Endometrial microvascular endothelial cells (primary cell): ENCODE measurements at regions not wholly inside any gene's neighbourhood (a gene's known extent, or its start where the extent isn't known, plus 50 kb on each side); places are given as distances from the start of the nearest gene placed in this dataset.
"Not testable (repeated sequence)": the region's sequence is repeated elsewhere in the genome, so short reads cannot be mapped to it uniquely, and the experiment has no call there.

Experiments used
- in situ Hi-C: cut with HindIII; loops from 2 replicates; pipeline ENCODE4 v1.10.0; 2017; ENCODE audit warnings: low sequenced_read_pairs, low pct_unique_long_range_greater_than_20kb; ENCODE audit errors: inconsistent ontology term

DNA sequence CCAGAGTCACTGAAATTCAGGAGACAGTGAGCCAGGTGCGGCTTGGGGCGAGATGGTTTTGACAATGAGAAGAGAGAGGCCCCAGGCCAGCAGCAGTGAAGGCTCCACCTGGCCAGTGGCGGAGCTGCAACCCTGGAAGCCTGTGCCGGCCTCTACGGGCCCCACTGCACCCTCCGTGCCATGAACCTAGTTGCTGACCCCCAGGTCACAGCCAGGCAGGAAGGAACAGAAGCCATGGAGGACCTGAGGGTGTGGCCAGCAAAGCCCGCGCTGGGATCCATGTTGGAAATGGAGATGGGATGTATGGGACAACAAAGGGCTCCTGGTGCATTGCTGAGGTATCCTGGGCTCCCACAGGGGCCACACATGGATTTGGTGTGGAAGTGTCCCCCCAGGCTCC is 1528.5 kb downstream of the BRD1 start:
- in situ Hi-C loops = no loop called here

- in situ Hi-C loops = no loop called here
Measured at GRCh38 chr22:48297296-48297695, 1530.4 kb downstream of the BRD1 start.

GRCh38 chr22:48289954-48290353 is 1527.5 kb downstream of the TBC1D22A start:
- in situ Hi-C loops = not testable (repeated sequence)

GRCh38 chr22:48288376-48288940 is 1526.0 kb downstream of the TBC1D22A start:
- in situ Hi-C loops = no loop called here

DNA sequence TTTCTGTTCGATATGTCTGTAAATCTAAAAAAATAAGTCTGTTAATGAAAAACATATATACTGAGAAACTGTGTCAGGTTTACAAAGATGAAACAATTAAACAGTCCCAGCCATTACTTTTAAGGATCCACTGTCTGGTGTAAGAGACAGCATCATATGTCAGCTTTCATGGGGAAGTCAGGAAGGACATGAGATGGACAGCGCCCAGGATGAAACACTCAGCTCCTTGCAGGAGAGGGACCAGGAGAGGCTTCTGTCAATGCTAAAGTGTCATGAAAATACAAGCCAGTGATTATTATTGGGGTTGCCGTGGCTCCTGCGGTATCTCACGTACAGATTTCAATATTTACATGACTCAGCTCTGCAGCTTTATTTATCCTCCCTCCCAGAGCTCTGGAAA is 1524.6 kb downstream of the TBC1D22A start:
- in situ Hi-C loops = no loop called here

GRCh38 chr22:48284671-48285070 is 1522.2 kb downstream of the TBC1D22A start:
- in situ Hi-C loops = no loop called here

DNA sequence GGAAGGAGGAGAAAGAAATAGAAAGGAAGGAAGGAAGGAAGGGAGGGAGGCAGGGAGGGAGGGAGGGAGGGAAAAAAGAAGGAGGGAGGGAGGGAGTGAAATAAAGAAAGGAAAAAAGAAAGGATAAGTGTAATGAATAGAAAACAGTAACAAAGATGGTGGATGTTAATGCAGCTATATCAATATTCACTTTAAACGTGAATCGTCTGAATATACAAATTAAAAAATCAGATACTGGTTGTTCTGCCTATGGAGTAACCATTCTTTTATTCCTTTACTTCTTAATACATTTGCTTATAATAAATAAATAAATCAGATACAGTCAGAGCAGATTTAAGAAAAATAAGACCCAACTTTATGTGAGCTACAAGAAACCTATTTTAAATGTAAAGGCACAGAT is 1520.4 kb downstream of the TBC1D22A start:
- in situ Hi-C loops = no loop called here

DNA sequence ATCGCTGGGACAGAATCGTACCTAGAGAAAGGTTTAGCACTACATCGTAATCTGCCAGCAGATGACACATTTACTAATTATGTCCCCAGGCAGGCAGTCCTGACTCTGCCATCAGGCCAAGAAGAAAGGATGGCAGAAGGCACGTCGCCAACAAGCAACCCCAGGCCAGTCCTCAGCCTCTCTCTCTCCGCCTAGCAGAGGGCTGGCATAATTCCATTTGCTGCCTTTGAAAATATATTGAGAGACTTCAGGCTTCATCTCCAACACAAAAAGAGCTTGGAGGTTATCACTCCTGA is 1517.0 kb downstream of the TBC1D22A start:
- in situ Hi-C loops = no loop called here

- in situ Hi-C loops = no loop called here
Measured at GRCh38 chr22:48278620-48279460, 1516.4 kb downstream of the TBC1D22A start.

DNA sequence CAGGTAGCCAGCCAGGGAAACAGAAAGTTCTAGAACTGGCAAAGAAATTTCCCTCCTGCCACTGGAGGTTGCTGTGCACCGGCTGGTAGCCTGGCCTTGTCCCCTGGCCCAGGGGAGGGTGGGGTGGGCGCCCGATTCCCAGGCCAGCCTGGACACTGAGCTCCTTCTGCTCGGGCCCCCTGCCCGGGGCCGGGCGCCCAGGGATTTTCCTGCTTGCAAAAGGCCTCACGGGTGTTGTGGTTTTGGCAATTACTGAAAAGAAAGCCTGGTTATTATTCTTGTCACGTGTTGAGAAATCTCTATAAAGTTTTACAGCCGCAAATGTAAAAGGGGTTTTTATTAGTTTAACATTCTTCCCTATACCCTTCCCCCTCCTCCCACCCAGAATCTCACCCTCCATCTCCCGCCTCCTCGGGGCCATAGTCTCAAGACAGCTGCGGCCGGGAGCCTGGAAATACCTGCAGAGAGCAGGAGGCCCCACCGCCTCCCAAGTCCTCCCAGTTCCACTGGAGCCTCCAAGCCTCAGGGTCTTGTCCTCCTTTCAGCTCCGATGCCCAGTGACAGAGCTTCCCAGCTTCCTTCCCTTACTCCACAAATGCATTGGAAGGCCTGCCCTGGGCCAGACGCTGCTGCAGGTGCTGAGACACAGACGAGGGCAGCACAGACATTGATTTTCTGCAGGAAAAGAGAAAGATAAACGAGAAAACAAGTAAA is 1515.6 kb downstream of the TBC1D22A start:
- in situ Hi-C loops = no loop called here

- in situ Hi-C loops = no loop called here
Measured at GRCh38 chr22:48276994-48277867, 1514.8 kb downstream of the TBC1D22A start.

DNA sequence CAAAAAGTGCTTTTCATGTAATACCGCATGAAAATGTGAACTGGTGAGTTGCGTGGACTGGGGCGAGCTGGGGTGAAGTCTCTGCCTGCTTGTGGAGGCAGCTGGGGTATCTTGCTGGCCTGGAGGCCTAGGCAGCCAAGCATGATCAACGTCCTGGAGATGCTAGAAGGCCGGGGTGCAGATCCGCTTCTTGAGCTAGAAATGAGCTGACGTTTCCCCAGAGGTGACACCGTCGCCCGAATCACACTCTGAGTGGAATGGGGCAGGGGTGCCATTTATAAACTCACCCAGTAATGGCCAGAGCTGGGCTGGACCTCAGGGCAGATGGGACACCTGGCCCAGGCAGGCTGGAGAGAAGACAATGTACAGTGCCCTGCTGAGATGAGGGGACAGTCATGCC is 1513.0 kb downstream of the TBC1D22A start:
- in situ Hi-C loops = no loop called here

DNA sequence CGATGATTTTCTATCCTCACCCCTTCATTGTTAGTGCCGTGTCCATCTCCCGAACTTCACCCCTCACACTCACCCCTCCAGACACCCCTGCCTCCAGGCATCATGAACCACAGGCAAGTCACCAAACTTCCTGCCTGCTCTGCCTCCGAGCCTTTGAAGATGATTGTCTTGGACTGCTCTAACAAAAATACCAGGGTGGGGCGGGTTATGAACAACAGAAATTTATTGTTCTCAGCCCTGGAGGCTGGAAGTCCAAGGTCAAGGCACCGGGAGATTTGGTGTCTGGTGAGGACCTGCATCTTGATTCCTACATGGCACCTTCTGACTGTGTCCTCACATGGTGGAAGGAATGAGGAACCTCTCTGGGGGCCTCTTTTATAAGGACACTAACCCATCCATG is 1508.3 kb downstream of the TBC1D22A start:
- in situ Hi-C loops = no loop called here

DNA sequence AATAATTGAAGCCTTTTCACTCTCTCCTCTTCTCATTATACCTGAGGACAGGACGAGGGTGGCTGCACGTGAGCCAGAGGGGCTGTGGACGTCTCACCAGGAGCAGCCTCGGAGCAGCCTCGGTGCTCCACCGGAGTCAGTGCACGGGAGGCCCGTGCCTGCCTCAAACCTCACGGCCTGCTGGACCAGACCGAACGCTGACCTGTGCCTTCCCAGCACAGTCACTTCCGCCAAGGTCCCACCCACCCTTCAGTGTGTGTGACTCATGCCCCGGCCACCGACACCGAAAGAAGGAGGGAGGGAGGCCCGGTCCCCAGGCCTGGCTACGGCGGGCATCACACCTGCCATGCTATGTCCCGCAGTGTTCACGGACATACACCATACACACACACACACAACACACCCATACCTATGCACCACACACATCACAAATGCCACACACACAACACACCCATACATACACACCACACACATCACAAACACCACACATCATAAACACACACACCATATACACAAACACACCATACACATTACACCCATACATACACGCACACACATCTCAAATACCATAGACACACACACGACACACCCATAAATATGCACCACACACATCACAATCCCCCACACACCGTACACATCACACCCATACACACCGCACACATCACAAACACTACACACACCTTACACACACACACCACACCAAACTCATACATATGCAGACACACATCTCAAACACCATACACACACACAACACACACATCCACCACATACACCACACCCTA is 1506.5 kb downstream of the TBC1D22A start:
- in situ Hi-C loops = no loop called here

DNA sequence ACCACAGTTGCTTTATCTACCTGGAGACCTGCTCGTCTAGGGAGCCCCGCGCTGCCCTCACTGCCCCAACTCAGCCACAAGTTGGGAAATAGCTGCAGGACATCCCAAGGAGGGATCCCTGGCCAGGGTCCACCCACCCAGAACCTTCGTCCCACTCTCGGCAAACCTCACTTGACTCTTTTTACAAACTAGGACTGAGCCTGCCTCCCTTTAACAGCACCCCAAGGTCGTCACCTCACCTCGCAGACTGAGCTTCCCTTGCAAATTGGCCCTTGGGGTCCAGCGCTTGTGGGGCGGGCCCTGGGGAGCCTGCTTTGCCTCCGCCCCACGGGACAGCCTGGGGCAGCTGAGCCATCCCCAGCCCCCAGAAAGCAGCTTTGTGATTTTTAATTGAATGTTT is 1505.8 kb downstream of the TBC1D22A start:
- in situ Hi-C loops = no loop called here

GRCh38 chr22:48267681-48268080 is 1505.2 kb downstream of the TBC1D22A start:
- in situ Hi-C loops = no loop called here

DNA sequence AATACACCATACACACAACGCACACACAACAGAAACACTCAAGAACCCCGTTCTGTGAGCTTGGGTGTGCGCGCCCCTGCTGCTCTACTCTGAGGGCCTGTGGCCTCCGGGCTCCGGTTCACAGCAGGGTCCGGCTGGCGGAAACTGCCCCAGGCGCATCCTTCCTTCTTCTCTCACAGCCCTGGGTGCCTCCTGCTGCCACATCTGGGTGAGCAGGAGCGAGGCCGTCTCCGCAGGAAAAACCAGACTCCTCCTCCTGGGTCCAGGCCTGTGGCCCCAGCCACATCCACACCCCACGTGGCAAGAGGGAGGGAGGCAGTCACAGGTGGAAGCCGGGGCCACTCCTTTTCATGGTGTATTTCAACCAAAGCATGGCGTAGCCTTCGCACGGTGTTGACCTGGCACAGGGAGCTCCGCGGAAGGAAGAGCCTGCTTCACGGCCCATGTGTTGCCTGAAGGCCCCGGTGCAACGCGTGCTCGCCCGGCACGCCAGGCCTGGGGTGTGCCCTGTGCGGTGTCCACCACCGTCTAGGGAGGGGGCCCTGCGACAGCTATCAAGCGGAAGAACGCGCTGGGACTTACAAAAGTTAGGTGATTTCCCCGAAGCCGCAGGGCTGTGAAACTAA is 1502.7 kb downstream of the TBC1D22A start:
- in situ Hi-C loops = no loop called here

DNA sequence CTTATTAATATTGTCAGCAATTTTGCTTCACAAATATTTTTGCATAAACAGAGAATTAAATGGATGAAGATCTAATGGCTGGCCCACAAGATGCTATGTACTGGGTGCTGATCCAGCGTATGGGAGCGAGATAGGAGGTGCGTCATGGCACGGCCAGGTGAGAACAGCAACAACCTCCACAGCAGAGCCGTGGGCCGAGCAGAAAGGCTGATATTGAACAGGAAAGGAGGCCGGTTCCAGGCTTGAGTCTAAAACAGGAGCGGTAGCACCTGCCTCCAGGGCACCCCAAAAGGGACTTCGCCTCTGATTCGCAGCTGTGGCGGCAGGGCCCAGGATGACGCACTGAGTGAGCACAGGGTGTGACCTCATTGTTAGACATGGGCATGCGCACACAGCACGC is 1502.1 kb downstream of the TBC1D22A start:
- in situ Hi-C loops = no loop called here
